SHP77 (cell line): ENCODE measurements at regions not wholly inside any gene's neighbourhood (a gene's known extent, or its start where the extent isn't known, plus 50 kb on each side); places are given as distances from the start of the nearest gene placed in this dataset.
"Not testable (repeated sequence)": the region's sequence is repeated elsewhere in the genome, so short reads cannot be mapped to it uniquely, and the experiment has no call there.

Experiments used
- DNase-seq, 2 experiments: peaks; one replicate each; lab custom pipeline; 2025; lab: John Stamatoyannopoulos, UW

- no peak for DNase-seq
These were observed 204.0 kb downstream of the CYRIA start for GRCh38 chr2:16461672-16462071.

GRCh38 chr2:16459606-16460005, 206.0 kb downstream of the CYRIA start:
- no peak for DNase-seq

- DNase-seq = no peak
These were observed 211.0 kb downstream of the CYRIA start for GRCh38 chr2:16454621-16455020.

GRCh38 chr2:16452123-16452522, 213.5 kb downstream of the CYRIA start:
- DNase-seq = no peak

- no peak for DNase-seq
These were observed 218.9 kb downstream of the CYRIA start for GRCh38 chr2:16446706-16447105.

GRCh38 chr2:16442971-16443370, 222.7 kb downstream of the CYRIA start:
- DNase-seq = no peak

- no peak for DNase-seq
These were observed 224.2 kb downstream of the CYRIA start for GRCh38 chr2:16441431-16441830.

- DNase-seq = no peak
These were observed 224.7 kb downstream of the CYRIA start for GRCh38 chr2:16440898-16441297.

GRCh38 chr2:16438613-16439321, 226.9 kb downstream of the CYRIA start:
- no peak for DNase-seq

- no peak for DNase-seq
These were observed 228.4 kb downstream of the CYRIA start for GRCh38 chr2:16437189-16437588.

- no peak for DNase-seq
These were observed 231.2 kb downstream of the CYRIA start for GRCh38 chr2:16434393-16434792.

- no peak for DNase-seq
These were observed 234.8 kb downstream of the CYRIA start for GRCh38 chr2:16430846-16431245.

- no peak for DNase-seq
These were observed 236.0 kb downstream of the CYRIA start for GRCh38 chr2:16429431-16430145.

- no peak for DNase-seq
These were observed 236.6 kb downstream of the CYRIA start for GRCh38 chr2:16429002-16429401.

- peak; percentile 2 to 5 for DNase-seq
These were observed 239.9 kb downstream of the CYRIA start for GRCh38 chr2:16425462-16426336.

- DNase-seq = no peak
These were observed 245.2 kb downstream of the CYRIA start for GRCh38 chr2:16420421-16420820.

- DNase-seq = no peak
These were observed 247.9 kb downstream of the CYRIA start for GRCh38 chr2:16417726-16418125.

- DNase-seq = no peak
These were observed 249.0 kb downstream of the CYRIA start for GRCh38 chr2:16416651-16417050.

- DNase-seq = not testable (repeated sequence)
These were observed 249.8 kb downstream of the CYRIA start for GRCh38 chr2:16415861-16416260.

- DNase-seq = no peak
These were observed 251.7 kb downstream of the CYRIA start for GRCh38 chr2:16413947-16414346.

- DNase-seq = no peak
These were observed 252.3 kb downstream of the CYRIA start for GRCh38 chr2:16413285-16413684.

- no peak for DNase-seq
These were observed 253.2 kb downstream of the CYRIA start for GRCh38 chr2:16412321-16413030.
